ENCODE measurements at regions not wholly inside any gene's neighbourhood (a gene's known extent, or its start where the extent isn't known, plus 50 kb on each side); places are given as distances from the start of the nearest gene placed in this dataset.

- H3K79me2 ChIP-seq (ENCODE audit: insufficient read depth, low read length): no peaks in the 10 kb centered on the region
- H3K9me3 ChIP-seq (ENCODE audit: control insufficient read depth in 1 of 2, insufficient read depth in 1 of 2, low read depth in 1 of 2, low read length in 2 of 2): no peaks in the 10 kb centered on the region
- ChIA-PET RAD21 (ENCODE audit: low non-redundant PET in 1 of 2, low total read pairs in 2 of 2, uncharacterized antibody in 2 of 2, unreplicated experiment in 2 of 2) (no interaction called here), CTCF (no interaction called here), POLR2A (no interaction called here)
- ATAC-seq (no peak), DNase-seq (ENCODE audit: low read depth, low spot score) (no peak)
- BruUV-seq (replicated peaks): no TSS peak
- no peaks in the 10 kb centered on the region for H4K20me1 ChIP-seq (ENCODE audit: insufficient read depth)
- H2AFZ ChIP-seq (ENCODE audit: low read depth, low read length, poor library complexity, severe bottlenecking): no peak overlapping the region
- no peaks in the 10 kb centered on the region for H3K36me3 ChIP-seq (ENCODE audit: control insufficient read depth in 1 of 2, insufficient read depth in 2 of 2, low read length in 2 of 2)
- no peaks in the 10 kb centered on the region; the same call in 1 of the 2 replicates for H3K9me2 ChIP-seq (ENCODE audit: insufficient read depth)
- H3K27ac ChIP-seq (ENCODE audit: low read depth, low read length): no peak overlapping the region
- intact Hi-C loops (cut with micrococcal nuclease): no loop called here
- no peak overlapping the region for H3K4me3 ChIP-seq (replicated peaks in 1 of 2; ENCODE audit: low read depth in 1 of 2, low read length in 2 of 2)
- H3K4me2 ChIP-seq (ENCODE audit: low read length): no peak overlapping the region
- H3K4me1 ChIP-seq (ENCODE audit: control insufficient read depth in 1 of 2, insufficient read depth in 2 of 2, low read length in 2 of 2): peaks cover 0 to 5% of the 10 kb centered on the region in 2 experiments; a peak in 2 of 4 replicates
- H3K9ac ChIP-seq (ENCODE audit: low read length): no peak overlapping the region
- TF ChIP-seq, protein P1, sequence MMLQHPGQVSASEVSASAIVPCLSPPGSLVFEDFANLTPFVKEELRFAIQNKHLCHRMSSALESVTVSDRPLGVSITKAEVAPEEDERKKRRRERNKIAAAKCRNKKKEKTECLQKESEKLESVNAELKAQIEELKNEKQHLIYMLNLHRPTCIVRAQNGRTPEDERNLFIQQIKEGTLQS (IDR thresholded peaks at IDR 0.05): no peak
- TF ChIP-seq CTCF (IDR thresholded peaks at IDR 0.05 in 2 of 3, conservative IDR thresholded peaks at IDR 0.05 in 1 of 3; ENCODE audit: borderline replicate concordance in 1 of 3, insufficient read depth in 1 of 3, low read depth in 2 of 3, low read length in 2 of 3): no peak
- no peak for TF ChIP-seq CEBPB (IDR thresholded peaks at IDR 0.05; ENCODE audit: low read depth)
- no peak for TF ChIP-seq JUND (IDR thresholded peaks at IDR 0.05)
- TF ChIP-seq CBX3 (IDR thresholded peaks at IDR 0.05; ENCODE audit: low read depth): no peak
- TF ChIP-seq POLR2A (IDR thresholded peaks at IDR 0.05; ENCODE audit: borderline replicate concordance, extremely low read depth, insufficient read depth, insufficient read length): no peak
- no peak for TF ChIP-seq SRF (IDR thresholded peaks at IDR 0.05; ENCODE audit: low read depth)
- no peak for TF ChIP-seq EGR1 (IDR thresholded peaks at IDR 0.05; ENCODE audit: low read depth)
- no peak for TF ChIP-seq SIN3A (IDR thresholded peaks at IDR 0.05; ENCODE audit: low read depth)
- no peak for TF ChIP-seq TCF7L2 (IDR thresholded peaks at IDR 0.05; ENCODE audit: borderline replicate concordance, extremely low read depth, insufficient read depth, insufficient read length)
- TF ChIP-seq, protein P2, sequence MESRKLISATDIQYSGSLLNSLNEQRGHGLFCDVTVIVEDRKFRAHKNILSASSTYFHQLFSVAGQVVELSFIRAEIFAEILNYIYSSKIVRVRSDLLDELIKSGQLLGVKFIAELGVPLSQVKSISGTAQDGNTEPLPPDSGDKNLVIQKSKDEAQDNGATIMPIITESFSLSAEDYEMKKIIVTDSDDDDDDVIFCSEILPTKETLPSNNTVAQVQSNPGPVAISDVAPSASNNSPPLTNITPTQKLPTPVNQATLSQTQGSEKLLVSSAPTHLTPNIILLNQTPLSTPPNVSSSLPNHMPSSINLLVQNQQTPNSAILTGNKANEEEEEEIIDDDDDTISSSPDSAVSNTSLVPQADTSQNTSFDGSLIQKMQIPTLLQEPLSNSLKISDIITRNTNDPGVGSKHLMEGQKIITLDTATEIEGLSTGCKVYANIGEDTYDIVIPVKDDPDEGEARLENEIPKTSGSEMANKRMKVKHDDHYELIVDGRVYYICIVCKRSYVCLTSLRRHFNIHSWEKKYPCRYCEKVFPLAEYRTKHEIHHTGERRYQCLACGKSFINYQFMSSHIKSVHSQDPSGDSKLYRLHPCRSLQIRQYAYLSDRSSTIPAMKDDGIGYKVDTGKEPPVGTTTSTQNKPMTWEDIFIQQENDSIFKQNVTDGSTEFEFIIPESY (IDR thresholded peaks at IDR 0.05; ENCODE audit: extremely low read depth, insufficient replicate concordance, low read length): no peak
- no peak for TF ChIP-seq POLR2AphosphoS5 (IDR thresholded peaks at IDR 0.05; ENCODE audit: low read depth, low read length)
- no peak for TF ChIP-seq ZFX (IDR thresholded peaks at IDR 0.05)
- no peak for TF ChIP-seq ZNF274 (IDR thresholded peaks at IDR 0.05; ENCODE audit: low read depth, low read length)
- no peak for TF ChIP-seq EZH2 (IDR thresholded peaks at IDR 0.05)
- TF ChIP-seq EZH2phosphoT487 (IDR thresholded peaks at IDR 0.05; ENCODE audit: borderline replicate concordance): no peak
- no peak for TF ChIP-seq FOSL1 (IDR thresholded peaks at IDR 0.05; ENCODE audit: low read depth)
- no peaks in the 10 kb centered on the region for H3K27me3 ChIP-seq (ENCODE audit: insufficient read depth, low read length)
Observed at GRCh38 chr5:54736003-54736797, 218.6 kb downstream of the SNX18 start.

Measured in HCT116 (cell line).